ENCODE measurements at regions not wholly inside any gene's neighbourhood (a gene's known extent, or its start where the extent isn't known, plus 50 kb on each side); places are given as distances from the start of the nearest gene placed in this dataset.
"Not testable (repeated sequence)": the region's sequence is repeated elsewhere in the genome, so short reads cannot be mapped to it uniquely, and the experiment has no call there.

- no peak for DNase-seq (ENCODE audit: low spot score)
Observed at GRCh38 chr12:66733321-66733720, 54.4 kb upstream of the GRIP1 start.

DNA sequence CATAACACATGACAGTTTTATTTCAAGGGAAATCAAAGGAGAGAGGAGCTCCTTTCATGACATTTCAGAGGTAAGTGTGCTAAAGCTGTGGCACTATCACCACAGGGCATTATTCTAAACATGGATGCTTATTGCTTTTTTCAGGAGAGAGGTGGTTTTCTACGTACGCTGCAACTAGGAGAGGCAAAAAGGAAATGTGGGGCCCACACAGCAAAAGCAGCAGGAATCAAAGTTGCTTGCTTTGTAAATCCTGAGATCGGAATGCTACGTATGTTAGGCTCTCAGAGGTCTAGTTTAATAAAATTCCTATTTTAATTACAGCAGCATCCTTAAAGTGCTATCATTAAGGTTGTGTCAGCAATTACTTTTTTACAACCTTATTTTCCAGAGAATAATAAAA is 55.0 kb upstream of the GRIP1 start:
- no peak for DNase-seq (ENCODE audit: low spot score)

- DNase-seq (ENCODE audit: low spot score) = no peak
Observed at GRCh38 chr12:66735275-66735674, 56.4 kb upstream of the GRIP1 start.

DNA sequence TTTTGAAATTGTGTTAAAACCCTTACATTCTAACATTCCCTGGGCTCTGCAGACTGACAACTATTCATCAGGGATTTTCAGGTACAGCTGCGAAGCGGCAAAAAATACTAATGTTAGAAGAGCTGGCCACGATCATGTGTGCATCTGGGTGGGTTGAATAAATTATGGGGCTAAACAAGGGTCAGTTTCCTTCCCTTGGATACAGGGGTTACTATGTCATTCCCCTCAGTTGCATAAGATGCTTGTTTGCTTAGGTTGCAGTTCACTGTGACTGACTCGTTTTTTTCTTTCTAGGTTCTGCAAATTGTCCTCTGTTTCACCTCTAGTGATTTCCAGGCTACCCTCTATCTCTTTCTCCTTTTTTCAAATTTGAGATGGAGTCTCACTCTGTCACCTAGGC is 58.1 kb upstream of the GRIP1 start:
- no peak for DNase-seq (ENCODE audit: low spot score)

DNA sequence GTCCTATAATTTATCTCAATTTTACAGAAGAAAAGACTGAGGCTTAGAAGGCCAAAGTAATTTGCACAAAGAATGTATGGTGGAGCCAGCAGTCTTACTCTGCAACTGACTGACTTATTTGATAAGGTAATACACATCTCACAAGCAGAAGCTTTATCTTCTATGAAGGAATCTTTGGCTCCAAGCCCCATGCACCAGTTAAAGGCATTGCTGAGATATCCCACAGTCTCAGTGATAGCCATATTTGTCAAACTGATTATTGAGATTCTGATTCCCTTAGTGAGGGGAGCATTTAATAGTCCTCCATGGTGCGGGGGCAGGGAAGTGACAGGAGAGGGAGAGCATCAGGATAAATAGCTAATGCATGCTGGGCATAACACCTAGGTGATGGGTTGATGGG is 60.4 kb upstream of the GRIP1 start:
- no peak for DNase-seq (ENCODE audit: low spot score)

GRCh38 chr12:66739940-66740651 is 61.2 kb upstream of the GRIP1 start:
- no peak for DNase-seq (ENCODE audit: low spot score)

DNA sequence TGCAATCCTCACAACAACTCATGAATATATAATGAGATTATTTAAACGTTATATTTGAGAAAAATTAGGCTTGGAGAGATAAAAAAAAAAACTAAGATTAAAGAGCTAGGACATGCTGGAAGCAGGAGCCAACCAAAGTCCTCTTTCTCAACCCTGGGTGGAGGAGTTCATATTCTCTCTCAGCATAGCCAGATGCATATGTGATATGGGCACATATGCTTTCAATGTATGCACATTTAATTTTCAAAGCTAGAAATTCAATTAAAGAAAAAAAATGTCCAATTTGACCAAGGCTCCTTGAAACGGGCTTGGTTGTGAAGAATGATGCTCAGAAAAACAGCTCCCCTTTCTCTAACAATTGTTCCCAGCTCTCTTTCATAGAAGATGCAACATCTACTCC is 61.9 kb upstream of the GRIP1 start:
- no peak for DNase-seq (ENCODE audit: low spot score)

DNA sequence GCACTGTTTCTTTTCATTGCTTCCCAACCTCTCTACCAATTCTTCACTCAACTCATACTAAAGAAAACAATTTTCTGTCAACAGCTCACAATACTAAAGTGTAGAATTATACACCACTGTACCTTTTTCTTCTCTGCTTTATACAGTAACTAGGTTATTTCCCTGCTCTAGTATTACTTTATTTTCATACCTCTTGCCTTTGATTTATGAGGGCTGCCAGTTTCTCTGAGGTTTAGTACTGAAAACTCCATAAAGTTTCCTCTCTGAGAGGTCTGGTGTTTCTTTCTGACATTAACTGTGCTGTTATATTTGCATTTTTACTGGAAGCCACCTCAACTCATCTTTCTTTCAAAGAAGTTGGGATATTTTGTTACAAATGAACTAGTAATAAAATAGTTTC is 63.0 kb upstream of the GRIP1 start:
- DNase-seq (ENCODE audit: low spot score) = no peak

DNA sequence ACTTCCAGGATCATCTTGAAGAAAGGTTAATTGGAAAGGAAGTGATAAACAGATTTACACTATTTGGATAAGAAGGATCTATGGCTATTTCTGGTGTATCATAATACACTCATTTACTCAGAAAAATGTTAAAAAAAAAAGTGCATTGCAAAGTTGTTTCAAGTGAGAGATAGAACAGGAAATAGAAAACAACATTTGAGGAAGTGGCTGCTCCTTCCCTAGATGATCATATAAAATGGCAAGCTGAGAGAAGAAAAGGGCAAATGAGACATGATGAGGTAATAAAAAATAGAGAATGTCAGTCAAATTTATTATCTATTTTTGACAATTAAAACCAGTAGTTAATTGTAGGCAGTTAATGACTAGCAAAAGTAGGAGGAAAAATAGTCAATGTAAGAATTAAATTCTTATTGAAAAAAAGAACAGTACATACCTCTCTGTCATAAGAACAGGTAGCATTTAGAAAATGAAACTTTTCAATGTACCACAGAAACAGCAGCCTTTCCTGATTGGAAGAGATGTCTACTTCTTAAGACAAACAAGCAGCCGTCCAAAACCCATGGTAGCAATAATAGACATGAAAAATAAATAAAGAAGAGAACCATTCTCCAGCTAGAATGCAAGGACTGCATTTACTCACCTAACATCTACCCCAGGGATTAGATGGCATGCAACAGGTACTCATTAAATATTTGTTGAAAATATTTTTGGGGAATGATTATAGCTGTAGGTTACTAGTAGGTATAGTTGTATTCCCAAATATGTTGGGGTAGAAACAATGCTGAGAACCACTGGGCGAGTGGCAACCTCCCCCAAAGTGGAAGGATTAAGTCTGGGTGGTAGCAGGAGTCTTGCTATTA is 63.9 kb upstream of the GRIP1 start:
- DNase-seq (ENCODE audit: low spot score) = no peak

DNA sequence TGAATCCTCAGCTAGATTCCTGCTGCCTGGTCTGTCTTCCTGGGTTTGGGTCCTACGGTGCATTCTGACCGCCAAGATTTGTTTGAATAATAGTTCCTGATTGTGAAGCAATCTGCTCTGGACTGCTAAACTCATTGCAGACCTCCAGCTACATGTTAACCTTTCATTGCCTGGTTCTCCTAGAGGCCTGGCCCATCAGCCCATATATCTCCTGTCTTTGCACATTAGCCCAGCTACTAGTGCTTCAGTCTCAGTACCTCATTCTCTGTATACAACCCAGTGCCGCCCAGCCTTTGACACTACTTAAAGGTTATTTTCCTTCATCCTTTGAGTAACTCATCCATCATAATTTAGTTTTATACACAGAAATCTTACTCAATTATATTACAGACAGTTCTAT is 65.6 kb upstream of the GRIP1 start:
- DNase-seq (ENCODE audit: low spot score) = no peak

DNA sequence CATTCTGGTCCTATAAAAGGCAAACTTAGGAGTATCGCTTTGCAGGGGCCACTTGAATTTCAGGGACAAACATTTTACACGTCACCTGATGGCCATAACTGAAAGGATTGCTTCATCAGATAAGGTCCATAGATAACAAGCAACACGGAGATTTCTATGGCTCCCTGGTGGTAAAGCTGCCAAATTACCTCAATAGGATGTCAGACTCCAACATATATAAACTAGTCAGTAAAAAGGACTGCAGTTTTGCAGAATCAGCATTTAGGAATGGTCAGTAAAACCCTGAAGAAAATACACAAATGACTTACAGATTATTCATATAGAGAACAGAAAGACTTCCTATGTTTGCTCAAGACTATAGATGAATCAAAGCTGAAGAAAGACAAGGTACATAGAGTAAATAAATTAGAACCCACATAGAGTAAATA is 66.1 kb upstream of the GRIP1 start:
- no peak for DNase-seq (ENCODE audit: low spot score)

DNA sequence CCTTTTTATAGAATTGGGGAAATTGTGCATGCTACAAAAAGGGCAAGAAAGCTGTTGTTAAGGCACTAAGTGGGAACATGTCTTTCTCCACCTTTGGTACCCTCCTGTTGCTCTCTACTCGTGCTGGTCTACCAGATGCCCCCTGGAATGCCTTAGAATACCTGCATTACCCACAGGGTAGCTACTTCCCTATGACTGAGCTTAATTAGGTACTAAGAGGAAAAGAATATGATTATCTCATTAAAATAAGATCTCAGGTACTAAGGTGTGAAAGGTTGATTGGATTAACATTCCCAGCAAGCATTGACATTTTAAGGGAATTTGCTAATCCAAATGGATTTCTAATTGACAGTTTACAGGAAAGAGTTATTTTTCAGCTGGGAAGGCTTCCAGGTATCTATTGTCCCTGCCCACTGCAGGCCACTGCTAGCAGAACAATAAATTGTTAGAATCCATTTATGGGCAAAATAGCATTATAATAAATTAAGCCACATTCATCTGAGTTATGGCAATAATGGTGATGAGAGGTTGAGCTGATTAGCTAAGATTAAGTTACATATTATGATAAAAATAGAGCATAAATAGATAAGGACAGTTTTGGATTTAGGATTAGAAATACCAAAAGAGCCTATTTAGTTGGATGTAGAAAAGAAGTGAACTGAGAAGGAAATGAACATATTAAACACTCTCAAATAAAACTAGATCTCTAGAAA is 67.8 kb upstream of the GRIP1 start:
- no peak for DNase-seq (ENCODE audit: low spot score)

GRCh38 chr12:66751432-66752113 is 72.7 kb upstream of the GRIP1 start:
- no peak for DNase-seq (ENCODE audit: low spot score)

GRCh38 chr12:66753810-66754209 is 74.9 kb upstream of the GRIP1 start:
- no peak for DNase-seq (ENCODE audit: low spot score)

DNA sequence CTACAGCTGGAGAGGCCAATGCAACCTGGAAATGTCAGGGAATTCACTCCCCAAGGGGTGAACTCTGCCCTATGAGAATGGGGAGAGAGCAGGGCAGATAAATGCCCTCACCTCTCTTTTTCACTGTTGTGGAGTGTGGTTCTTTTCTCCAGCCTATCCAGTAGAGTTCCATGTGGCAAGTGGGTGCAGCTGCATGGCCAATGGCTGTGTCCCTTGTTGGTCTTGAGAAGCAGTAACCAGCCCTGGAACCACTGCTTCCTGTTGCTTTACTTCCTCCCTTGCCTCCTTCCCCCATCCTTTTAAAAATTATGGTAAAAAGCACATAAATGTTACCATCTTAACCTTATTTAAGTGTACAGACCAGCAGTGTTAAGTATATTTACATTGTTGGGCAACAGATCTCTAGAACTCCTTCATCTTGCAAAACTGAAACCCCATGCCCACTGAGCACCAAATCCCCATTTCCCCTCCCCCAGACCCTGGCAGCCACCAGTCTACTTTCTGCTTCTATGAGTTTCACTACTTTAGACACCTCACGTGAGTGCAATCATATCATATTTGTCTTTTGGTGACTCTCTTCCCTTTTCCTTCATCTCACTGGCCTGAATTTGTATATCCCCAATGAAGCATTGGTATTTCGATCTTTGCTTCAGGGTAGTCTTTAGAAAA is 77.0 kb upstream of the GRIP1 start:
- DNase-seq (ENCODE audit: low spot score) = no peak

- no peak for DNase-seq (ENCODE audit: low spot score)
Observed at GRCh38 chr12:66756631-66757030, 77.8 kb upstream of the GRIP1 start.

DNA sequence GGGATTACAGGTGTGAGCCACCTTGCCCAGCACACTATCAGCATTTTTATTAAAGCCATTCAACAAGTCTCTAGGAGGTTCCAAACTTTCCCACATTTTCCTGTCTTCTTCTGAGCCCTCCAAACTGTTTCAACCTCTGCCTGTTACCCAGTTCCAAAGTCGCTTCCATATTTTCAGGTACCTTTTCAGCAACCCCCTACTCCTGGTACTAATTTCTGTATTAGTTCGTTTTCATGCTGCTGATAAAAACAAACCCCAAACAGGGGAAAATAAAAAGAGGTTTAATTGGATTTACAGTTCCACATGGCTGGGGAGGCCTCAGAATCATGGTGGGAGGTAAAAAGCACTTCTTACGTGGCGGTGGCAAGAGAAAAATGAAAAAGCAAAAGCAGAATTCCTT is 81.2 kb upstream of the GRIP1 start:
- not testable (repeated sequence) for DNase-seq (ENCODE audit: low spot score)

DNA sequence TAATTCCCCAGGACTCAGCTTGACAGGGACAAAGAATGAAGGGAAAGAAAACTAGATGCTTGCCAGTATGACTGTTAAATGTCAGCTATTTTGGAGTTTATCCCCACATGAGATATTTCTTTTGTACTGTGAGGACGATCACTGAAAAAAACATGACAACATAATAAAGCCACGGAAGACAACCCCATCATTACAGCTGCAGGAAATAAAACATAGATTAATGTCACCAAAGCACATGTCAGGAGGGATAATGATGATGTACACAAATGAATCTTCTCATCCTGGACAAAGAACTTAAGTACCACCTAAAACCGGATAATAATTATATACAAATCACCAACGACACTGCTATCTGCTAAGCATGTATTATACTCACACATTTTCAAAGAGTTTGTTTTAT is 84.6 kb upstream of the GRIP1 start:
- no peak for DNase-seq (ENCODE audit: low spot score)

- no peak for DNase-seq (ENCODE audit: low spot score)
Observed at GRCh38 chr12:66765204-66765603, 86.3 kb upstream of the GRIP1 start.

DNA sequence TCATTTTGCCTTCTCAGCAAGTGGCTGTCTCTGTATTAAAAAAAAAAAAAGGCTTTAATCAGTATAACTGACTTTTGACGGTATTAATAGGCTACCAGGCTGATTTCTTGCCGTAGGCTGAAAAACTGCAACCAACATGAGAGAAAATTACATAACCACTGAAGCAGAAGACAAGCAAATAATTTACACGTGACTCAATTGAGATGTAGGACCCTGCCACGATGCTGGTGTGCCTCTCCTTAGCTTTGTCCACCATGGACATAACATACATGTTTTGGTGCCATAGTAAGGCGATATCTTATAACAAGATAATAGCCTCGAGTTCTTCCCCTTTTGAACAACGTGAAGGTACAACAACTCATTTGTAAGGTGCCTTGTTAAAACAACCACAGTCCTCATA is 88.7 kb upstream of the GRIP1 start:
- DNase-seq (ENCODE audit: low spot score) = no peak

GRCh38 chr12:66768293-66768692 is 89.4 kb upstream of the GRIP1 start:
- DNase-seq (ENCODE audit: low spot score) = no peak

GRCh38 chr12:66774929-66775328 is 96.1 kb upstream of the GRIP1 start:
- DNase-seq (ENCODE audit: low spot score) = no peak

All from AG08395 (cell line).